ENCODE measurements at regions not wholly inside any gene's neighbourhood (a gene's known extent, or its start where the extent isn't known, plus 50 kb on each side); places are given as distances from the start of the nearest gene placed in this dataset.

DNA sequence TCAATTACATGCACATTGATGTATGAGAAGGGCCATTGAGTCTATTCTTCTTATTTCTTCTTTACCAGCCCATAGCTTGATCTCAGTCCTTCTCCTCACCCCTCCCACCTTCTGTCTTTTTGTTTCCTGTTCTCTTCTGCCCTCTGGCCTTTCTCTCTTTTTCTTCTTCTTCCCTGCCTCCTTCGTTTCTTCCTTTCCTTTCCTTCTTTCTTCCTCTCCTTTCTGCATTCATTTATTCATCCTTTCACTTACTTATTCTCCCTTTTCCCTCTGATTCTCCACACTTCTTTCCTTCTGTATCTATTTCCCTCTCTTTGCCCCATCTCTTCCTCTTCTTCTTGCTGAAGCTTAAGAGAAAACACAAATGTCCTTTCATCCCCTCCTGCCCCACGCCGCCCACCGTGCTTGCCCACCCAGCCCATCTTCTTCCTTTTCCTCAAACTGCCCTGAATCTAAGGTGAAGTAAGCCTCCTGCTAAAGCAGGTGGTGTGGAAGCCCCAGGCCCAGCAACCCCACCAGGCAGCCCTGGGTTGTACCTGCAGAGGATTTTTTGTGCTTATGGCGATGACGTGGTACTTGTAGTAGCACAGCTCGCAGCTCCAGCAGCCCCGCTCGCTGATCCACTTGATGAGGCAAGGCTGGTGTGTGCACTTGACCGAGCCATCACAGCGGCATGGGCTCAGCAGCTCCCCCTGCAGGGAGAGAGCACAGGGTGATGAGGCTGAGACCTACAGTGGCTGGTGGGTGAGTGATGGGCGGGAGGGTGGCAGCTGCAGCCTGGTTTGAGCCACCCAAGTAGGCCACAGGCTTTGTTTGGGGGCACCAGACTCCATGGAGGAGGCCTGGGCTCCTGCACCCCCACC, 89.0 kb downstream of the MARCHF4 start:
- Histone ChIP-seq H3K9ac (no peak overlapping the region), H3K4me1 (ENCODE audit: insufficient read depth) (peaks cover 29% of the 10 kb centered on the region), H3K27ac (no peak overlapping the region), H3K4me2 (ENCODE audit: unreplicated experiment) (no peak overlapping the region), H3K9me3 (ENCODE audit: low read depth) (no peaks in the 10 kb centered on the region), H3K27me3 (replicated peaks; ENCODE audit: insufficient read depth) (no peaks in the 10 kb centered on the region), H3F3A (ENCODE audit: insufficient read depth) (peaks cover 25% of the 10 kb centered on the region), H3K79me2 (ENCODE audit: insufficient read depth) (0 out of 2 replicates have a peak, but pooled peaks cover 8% of the 10 kb centered on the region), H2AFZ (no peak overlapping the region), H3K4me3 (no peak overlapping the region), H3K36me3 (ENCODE audit: low read depth) (0 out of 2 replicates have a peak, but pooled peaks cover 2% of the 10 kb centered on the region), H4K20me1 (ENCODE audit: insufficient read depth) (no peaks in the 10 kb centered on the region), H3K9me2 (ENCODE audit: insufficient read depth) (no peaks in the 10 kb centered on the region)
- no peak for DNase-seq
- in situ Hi-C loops (cut with MboI) = no loop called here
- TF ChIP-seq EZH2 (IDR thresholded peaks at IDR 0.05; ENCODE audit: insufficient read depth, poor library complexity, severe bottlenecking) = no peak
- TF ChIP-seq EZH2phosphoT487 (IDR thresholded peaks at IDR 0.05; ENCODE audit: insufficient read depth, low read depth) = no peak
- WGBS, 2 experiments (ENCODE audit: low coverage in 1 of 2, low lambda C conversion rate in 2 of 2, missing lambda C conversion rate in 2 of 2) = 85 to 92% methylated on average over 11 to 12 of the region's 12 CpGs

DNA sequence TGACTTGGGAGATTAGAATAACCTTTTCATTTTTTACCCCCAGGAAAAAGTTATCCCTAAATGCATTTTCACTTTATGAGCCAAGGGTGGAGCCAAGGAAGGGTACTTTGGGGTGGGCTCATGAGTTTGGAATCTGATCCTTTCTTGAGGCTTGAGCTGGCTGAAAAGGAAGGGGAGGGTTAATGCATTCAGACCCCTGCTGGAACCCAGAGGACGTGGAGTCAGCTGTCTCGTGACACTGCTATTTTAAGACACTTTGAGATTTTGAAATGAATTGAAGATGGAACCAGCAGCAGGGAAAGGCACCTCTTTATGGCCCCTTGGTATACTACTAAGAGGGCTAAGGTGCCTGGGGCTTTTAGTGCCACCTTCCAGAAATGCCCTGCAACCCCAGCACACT, 90.4 kb downstream of the MARCHF4 start:
- no peak overlapping the region for H3K4me3 ChIP-seq
- no peak for DNase-seq
- H3K36me3 ChIP-seq (ENCODE audit: low read depth) = 0 out of 2 replicates have a peak, but pooled peaks cover 2% of the 10 kb centered on the region
- no peaks in the 10 kb centered on the region for H3K9me3 ChIP-seq (ENCODE audit: low read depth)
- H3K9me2 ChIP-seq (ENCODE audit: insufficient read depth) = no peaks in the 10 kb centered on the region
- TF ChIP-seq EZH2 (IDR thresholded peaks at IDR 0.05; ENCODE audit: insufficient read depth, poor library complexity, severe bottlenecking) (no peak), EZH2phosphoT487 (IDR thresholded peaks at IDR 0.05; ENCODE audit: insufficient read depth, low read depth) (no peak)
- H3F3A ChIP-seq (ENCODE audit: insufficient read depth) = peaks cover 25% of the 10 kb centered on the region
- no peaks in the 10 kb centered on the region for H3K27me3 ChIP-seq (replicated peaks; ENCODE audit: insufficient read depth)
- in situ Hi-C loops (cut with MboI) = no loop called here
- 47 to 48% methylated on average over 2 of the region's 2 CpGs for WGBS, 2 experiments (ENCODE audit: low coverage in 1 of 2, low lambda C conversion rate in 2 of 2, missing lambda C conversion rate in 2 of 2)
- H3K4me1 ChIP-seq (ENCODE audit: insufficient read depth) = peaks cover 24% of the 10 kb centered on the region
- H2AFZ ChIP-seq = no peak overlapping the region
- H4K20me1 ChIP-seq (ENCODE audit: insufficient read depth) = no peaks in the 10 kb centered on the region
- no peak overlapping the region for H3K4me2 ChIP-seq (ENCODE audit: unreplicated experiment)
- H3K27ac ChIP-seq = no peak overlapping the region
- H3K9ac ChIP-seq = no peak overlapping the region
- H3K79me2 ChIP-seq (ENCODE audit: insufficient read depth) = 0 out of 2 replicates have a peak, but pooled peaks cover 7% of the 10 kb centered on the region

GRCh38 chr2:216281316-216281715, 91.0 kb downstream of the MARCHF4 start:
- no peak for TF ChIP-seq EZH2phosphoT487 (IDR thresholded peaks at IDR 0.05; ENCODE audit: insufficient read depth, low read depth)
- no peak for TF ChIP-seq EZH2 (IDR thresholded peaks at IDR 0.05; ENCODE audit: insufficient read depth, poor library complexity, severe bottlenecking)
- Histone ChIP-seq H3K27me3 (replicated peaks; ENCODE audit: insufficient read depth) (no peaks in the 10 kb centered on the region), H3K27ac (no peak overlapping the region), H2AFZ (no peak overlapping the region), H3K9ac (no peak overlapping the region), H4K20me1 (ENCODE audit: insufficient read depth) (no peaks in the 10 kb centered on the region), H3K36me3 (ENCODE audit: low read depth) (0 out of 2 replicates have a peak, but pooled peaks cover 2% of the 10 kb centered on the region), H3F3A (ENCODE audit: insufficient read depth) (peaks cover 25% of the 10 kb centered on the region), H3K4me3 (no peak overlapping the region), H3K4me2 (ENCODE audit: unreplicated experiment) (no peak overlapping the region), H3K79me2 (ENCODE audit: insufficient read depth) (0 out of 2 replicates have a peak, but pooled peaks cover 1% of the 10 kb centered on the region), H3K4me1 (ENCODE audit: insufficient read depth) (peaks cover 21% of the 10 kb centered on the region), H3K9me3 (ENCODE audit: low read depth) (no peaks in the 10 kb centered on the region), H3K9me2 (ENCODE audit: insufficient read depth) (no peaks in the 10 kb centered on the region)
- 95 to 100% methylated on average over 1 of the region's 1 CpG for WGBS, 2 experiments (ENCODE audit: low coverage in 1 of 2, low lambda C conversion rate in 2 of 2, missing lambda C conversion rate in 2 of 2)
- DNase-seq = no peak
- in situ Hi-C loops (cut with MboI) = no loop called here

DNA sequence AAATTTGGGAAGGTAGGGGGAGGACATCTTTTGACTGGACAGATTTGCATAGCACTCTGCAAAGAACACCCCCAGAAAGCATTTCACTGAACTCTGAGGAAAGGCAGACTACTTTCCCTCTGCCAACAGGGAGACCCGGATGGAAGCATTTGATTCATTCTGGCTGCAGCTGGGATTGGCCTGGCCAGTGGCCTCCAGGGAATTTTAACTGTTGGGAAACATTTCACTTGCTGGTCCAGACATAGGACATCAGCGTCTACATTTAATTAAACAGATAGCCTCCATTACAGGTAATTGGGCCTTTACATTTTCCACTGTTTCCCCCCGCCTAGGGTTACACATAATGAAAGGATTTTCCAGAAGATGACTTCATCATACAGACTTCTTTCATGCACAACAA, 92.8 kb downstream of the MARCHF4 start:
- TF ChIP-seq EZH2 (IDR thresholded peaks at IDR 0.05; ENCODE audit: insufficient read depth, poor library complexity, severe bottlenecking) (no peak), EZH2phosphoT487 (IDR thresholded peaks at IDR 0.05; ENCODE audit: insufficient read depth, low read depth) (no peak)
- H4K20me1 ChIP-seq (ENCODE audit: insufficient read depth) = no peaks in the 10 kb centered on the region
- peak; percentile 83 for DNase-seq
- WGBS, 2 experiments (ENCODE audit: low coverage in 1 of 2, low lambda C conversion rate in 2 of 2, missing lambda C conversion rate in 2 of 2) = 4 to 6% methylated on average over 3 of the region's 3 CpGs
- no peaks in the 10 kb centered on the region for H3K79me2 ChIP-seq (ENCODE audit: insufficient read depth)
- no peaks in the 10 kb centered on the region for H3K9me3 ChIP-seq (ENCODE audit: low read depth)
- no peaks in the 10 kb centered on the region for H3K27me3 ChIP-seq (replicated peaks; ENCODE audit: insufficient read depth)
- H3K9me2 ChIP-seq (ENCODE audit: insufficient read depth) = no peaks in the 10 kb centered on the region
- H3K4me1 ChIP-seq (ENCODE audit: insufficient read depth) = peaks cover 27% of the 10 kb centered on the region
- peak overlapping the region; percentile 7 for H3K27ac ChIP-seq
- peak overlapping the region; percentile 4 for H3K4me2 ChIP-seq (ENCODE audit: unreplicated experiment)
- peaks cover 31% of the 10 kb centered on the region for H3F3A ChIP-seq (ENCODE audit: insufficient read depth)
- peak overlapping the region; percentile 43 for H3K9ac ChIP-seq
- in situ Hi-C loops (cut with MboI) = no loop called here
- H3K36me3 ChIP-seq (ENCODE audit: low read depth) = 0 out of 2 replicates have a peak, but pooled peaks cover 2% of the 10 kb centered on the region
- H2AFZ ChIP-seq = no peak overlapping the region
- no peak overlapping the region for H3K4me3 ChIP-seq
